ENCODE measurements at regions not wholly inside any gene's neighbourhood (a gene's known extent, or its start where the extent isn't known, plus 50 kb on each side); places are given as distances from the start of the nearest gene placed in this dataset.

DNA sequence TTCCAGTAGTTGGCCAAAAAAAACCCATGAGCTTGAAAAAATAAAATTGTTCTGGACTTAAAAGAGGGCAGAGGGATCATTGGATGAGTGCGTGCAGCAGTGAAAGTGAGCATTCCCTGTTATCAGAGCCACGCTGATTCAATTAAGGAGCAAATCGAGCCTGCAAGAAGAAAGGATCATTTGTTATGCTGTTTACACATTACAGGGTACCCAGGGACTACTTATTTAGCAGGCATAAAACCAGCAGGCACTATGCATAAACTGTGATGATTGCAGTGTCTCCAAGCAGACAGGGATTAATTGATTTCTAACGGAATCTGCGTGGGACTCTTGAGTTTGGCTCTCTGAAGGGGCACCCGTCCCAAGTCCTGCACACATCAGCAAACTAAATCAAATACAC, 83.5 kb downstream of the SHOX start:
- no peak overlapping the region for H3K9ac ChIP-seq (ENCODE audit: low read length)
- no peak overlapping the region for H3K27ac ChIP-seq (ENCODE audit: low read length in 2 of 2)
- intact Hi-C loops (cut with micrococcal nuclease), result no loop called here
- no peaks in the 10 kb centered on the region for H3K36me3 ChIP-seq (replicated peaks in 1 of 2; ENCODE audit: control extremely low read depth in 1 of 2, control insufficient read depth in 1 of 2, extremely low read depth in 1 of 2, insufficient read depth in 2 of 2, low read length in 1 of 2)
- TF ChIP-seq, protein P1, sequence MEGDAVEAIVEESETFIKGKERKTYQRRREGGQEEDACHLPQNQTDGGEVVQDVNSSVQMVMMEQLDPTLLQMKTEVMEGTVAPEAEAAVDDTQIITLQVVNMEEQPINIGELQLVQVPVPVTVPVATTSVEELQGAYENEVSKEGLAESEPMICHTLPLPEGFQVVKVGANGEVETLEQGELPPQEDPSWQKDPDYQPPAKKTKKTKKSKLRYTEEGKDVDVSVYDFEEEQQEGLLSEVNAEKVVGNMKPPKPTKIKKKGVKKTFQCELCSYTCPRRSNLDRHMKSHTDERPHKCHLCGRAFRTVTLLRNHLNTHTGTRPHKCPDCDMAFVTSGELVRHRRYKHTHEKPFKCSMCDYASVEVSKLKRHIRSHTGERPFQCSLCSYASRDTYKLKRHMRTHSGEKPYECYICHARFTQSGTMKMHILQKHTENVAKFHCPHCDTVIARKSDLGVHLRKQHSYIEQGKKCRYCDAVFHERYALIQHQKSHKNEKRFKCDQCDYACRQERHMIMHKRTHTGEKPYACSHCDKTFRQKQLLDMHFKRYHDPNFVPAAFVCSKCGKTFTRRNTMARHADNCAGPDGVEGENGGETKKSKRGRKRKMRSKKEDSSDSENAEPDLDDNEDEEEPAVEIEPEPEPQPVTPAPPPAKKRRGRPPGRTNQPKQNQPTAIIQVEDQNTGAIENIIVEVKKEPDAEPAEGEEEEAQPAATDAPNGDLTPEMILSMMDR (IDR thresholded peaks at IDR 0.05), result no peak
- TF ChIP-seq EZH2 (IDR thresholded peaks at IDR 0.05; ENCODE audit: borderline replicate concordance, insufficient read depth, low read depth, low read length, poor library complexity, severe bottlenecking), result no peak
- no peak overlapping the region for H3K4me2 ChIP-seq (replicated peaks; ENCODE audit: low read depth, low read length, poor library complexity, severe bottlenecking)
- H4K20me1 ChIP-seq (ENCODE audit: control insufficient read depth, insufficient read depth, low read length, poor library complexity, severe bottlenecking), result no peaks in the 10 kb centered on the region
- 71% methylated on average over 4 of the region's 6 CpGs for WGBS (ENCODE audit: insufficient coverage)
- H3K4me1 ChIP-seq (ENCODE audit: control insufficient read depth in 2 of 2, insufficient read depth in 2 of 2, low read length in 2 of 2), result no peaks in the 10 kb centered on the region
- H3K9me3 Mint-ChIP-seq (ENCODE audit: insufficient read depth), result no peaks in the 10 kb centered on the region
- ChIA-PET POLR2A (no interaction called here), CTCF (no interaction called here)
- no peak for DNase-seq
- H3K27me3 ChIP-seq (replicated peaks in 1 of 4; ENCODE audit: control extremely low read depth in 1 of 4, control insufficient read depth in 3 of 4, insufficient read depth in 4 of 4, low read length in 3 of 4), result no peaks in the 10 kb centered on the region
- H3K4me1 Mint-ChIP-seq, result no peaks in the 10 kb centered on the region
- H3K27me3 Mint-ChIP-seq, result no peaks in the 10 kb centered on the region
- no peak overlapping the region for H3K27ac Mint-ChIP-seq
- H3K9me3 ChIP-seq (ENCODE audit: control extremely low read depth in 1 of 3, control insufficient read depth in 2 of 3, insufficient read depth in 1 of 3, low read length in 2 of 3), result peaks cover 0 to 14% (median 12%) of the 10 kb centered on the region in 3 donors
- no peak for ATAC-seq (ENCODE audit: low read depth)
- H2AFZ ChIP-seq (ENCODE audit: insufficient read depth, low read depth, low read length, poor library complexity, severe bottlenecking), result no peak overlapping the region
- no peak overlapping the region for H3K4me3 ChIP-seq (ENCODE audit: control extremely low read depth in 1 of 5, extremely low read depth in 1 of 5, insufficient read depth in 1 of 5, low read depth in 2 of 5, low read length in 4 of 5)
- no peak overlapping the region for H3K4me3 Mint-ChIP-seq
- no peaks in the 10 kb centered on the region for H3K79me2 ChIP-seq (ENCODE audit: control insufficient read depth, insufficient read depth, low read length)
